GM12891 (cell line): ENCODE measurements at regions not wholly inside any gene's neighbourhood (a gene's known extent, or its start where the extent isn't known, plus 50 kb on each side); places are given as distances from the start of the nearest gene placed in this dataset.
"Not testable (repeated sequence)": the region's sequence is repeated elsewhere in the genome, so short reads cannot be mapped to it uniquely, and the experiment has no call there.

Experiments
- DNase-seq: peaks from one replicate; pipeline ENCODE4 v3.0.0; 2011; ENCODE audit warnings: low spot score; ENCODE audit not compliant: insufficient read length
- FAIRE-seq: peaks from 2 replicates; lab custom pipeline; 2011; peaks lifted over from hg19 to GRCh38; lab: Jason Lieb, UNC
- PAX5 ChIP-seq: IDR thresholded peaks from 2 replicates; pipeline ENCODE4 v1.6.1; 2011; ENCODE audit warnings: low read length, moderate library complexity, mild to moderate bottlenecking; ENCODE audit not compliant: insufficient read depth, severe bottlenecking
- POLR2A ChIP-seq: IDR thresholded peaks from 2 replicates; pipeline ENCODE4 v1.6.1; 2011; ENCODE audit warnings: low read depth, low read length, control low read depth
- POLR2AphosphoS5 ChIP-seq: IDR thresholded peaks from 2 replicates; pipeline ENCODE4 v1.6.1; 2011; ENCODE audit warnings: low read depth, low read length, control low read depth
- POU2F2 ChIP-seq: IDR thresholded peaks from 2 replicates; pipeline ENCODE4 v1.6.1; 2011; ENCODE audit warnings: low read depth, mild to moderate bottlenecking, control low read depth, low read length, moderate library complexity
- SPI1 ChIP-seq: IDR thresholded peaks from 2 replicates; pipeline ENCODE4 v1.6.1; 2011; ENCODE audit warnings: low read depth, low read length, control low read depth
- TAF1 ChIP-seq: IDR thresholded peaks from 2 replicates; pipeline ENCODE4 v1.6.1; 2011; ENCODE audit warnings: low read depth, low read length, control low read depth

DNA sequence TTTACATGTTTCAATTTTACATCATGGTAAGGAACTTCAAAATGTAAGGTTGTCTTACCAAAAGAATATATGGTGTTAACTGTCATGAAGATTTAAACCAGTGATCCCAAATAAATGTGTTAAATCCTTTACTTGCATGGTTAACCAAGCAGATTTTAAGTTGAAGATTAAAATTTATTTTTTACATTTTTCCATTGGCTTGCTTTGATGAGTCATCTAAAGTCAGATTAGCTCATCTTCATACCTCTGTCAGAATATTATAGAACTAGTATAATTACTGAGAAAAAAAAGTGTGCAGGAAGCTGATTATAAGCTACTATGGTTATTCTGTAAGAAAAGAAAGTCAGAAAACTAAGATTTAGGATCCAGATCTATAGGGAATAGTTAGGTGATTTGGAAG, 95.3 kb upstream of the DPH5 start:
- TF ChIP-seq SPI1 (no peak), PAX5 (no peak), TAF1 (no peak)
- FAIRE-seq (no peak), DNase-seq (no peak)

DNA sequence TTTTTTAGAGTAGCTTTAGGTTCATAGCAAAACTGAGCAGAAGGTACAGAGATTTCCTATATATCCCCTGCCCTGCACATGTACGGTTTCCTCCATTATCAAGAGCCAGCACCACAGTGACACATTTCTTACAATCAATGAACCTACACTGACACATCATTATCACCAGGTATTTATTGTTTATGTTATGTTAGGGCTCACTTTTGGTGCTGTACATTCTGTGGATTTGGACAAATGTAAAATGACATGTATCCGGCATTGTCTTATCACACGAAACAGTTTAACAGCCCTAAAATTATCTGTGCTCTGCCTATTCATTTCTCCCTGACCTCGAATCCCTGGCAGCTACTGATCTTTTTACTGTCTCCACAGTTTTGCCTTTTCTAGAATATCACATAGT, 93.7 kb upstream of the DPH5 start:
- DNase-seq (no peak), FAIRE-seq (peak; percentile 51)
- TF ChIP-seq SPI1 = no peak
- TF ChIP-seq POLR2AphosphoS5 = no peak
- no peak for TF ChIP-seq POU2F2
- no peak for TF ChIP-seq TAF1
- TF ChIP-seq POLR2A = no peak
- no peak for TF ChIP-seq PAX5

DNA sequence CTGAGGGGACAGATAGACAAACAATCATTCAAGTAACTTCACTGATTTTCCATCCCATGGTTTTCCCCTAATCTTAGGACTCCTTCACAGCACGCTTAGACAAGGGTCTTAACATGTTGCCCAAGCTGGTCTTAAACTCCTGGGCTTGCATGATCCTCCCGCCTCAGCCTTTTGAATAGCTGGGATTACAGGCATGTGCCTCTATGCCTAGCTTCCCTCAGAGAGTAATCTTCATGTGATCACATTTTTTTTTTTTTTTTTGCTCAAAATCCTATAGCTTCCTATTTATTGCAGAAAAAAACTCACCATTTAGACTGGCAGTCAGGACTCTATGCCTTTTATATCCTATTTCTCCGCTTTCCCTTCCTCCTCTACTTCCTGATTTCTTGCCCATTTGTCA, 90.4 kb upstream of the DPH5 start:
- FAIRE-seq = peak; percentile 43
- TF ChIP-seq SPI1 (no peak), POLR2AphosphoS5 (no peak), PAX5 (no peak), POLR2A (no peak), TAF1 (no peak), POU2F2 (no peak)

DNA sequence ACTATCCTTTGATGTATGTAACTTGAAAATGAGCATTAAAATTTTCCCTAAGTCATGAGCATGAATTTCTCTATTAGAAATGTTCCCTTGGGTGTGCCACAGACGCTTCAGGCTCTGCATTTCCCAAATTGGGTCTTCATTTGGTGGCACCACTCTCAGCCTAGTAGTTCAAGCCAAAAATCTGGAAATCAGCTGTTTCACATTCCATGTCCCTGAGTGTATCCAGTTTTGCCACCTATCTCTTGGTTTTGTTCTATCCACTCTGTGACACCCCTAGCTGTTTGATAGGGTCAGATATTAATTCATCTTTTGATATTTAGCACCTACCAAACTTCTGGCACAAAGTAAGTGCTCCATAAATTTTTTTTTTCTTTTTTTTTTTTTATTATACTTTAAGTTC, 89.5 kb upstream of the DPH5 start:
- TF ChIP-seq POLR2A (no peak), PAX5 (no peak), POU2F2 (no peak), POLR2AphosphoS5 (no peak), SPI1 (no peak), TAF1 (no peak)
- FAIRE-seq = no peak
- DNase-seq = no peak

More for the DNA sequence above, 90.4 kb upstream of the DPH5 start:
- DNase-seq = no peak

DNA sequence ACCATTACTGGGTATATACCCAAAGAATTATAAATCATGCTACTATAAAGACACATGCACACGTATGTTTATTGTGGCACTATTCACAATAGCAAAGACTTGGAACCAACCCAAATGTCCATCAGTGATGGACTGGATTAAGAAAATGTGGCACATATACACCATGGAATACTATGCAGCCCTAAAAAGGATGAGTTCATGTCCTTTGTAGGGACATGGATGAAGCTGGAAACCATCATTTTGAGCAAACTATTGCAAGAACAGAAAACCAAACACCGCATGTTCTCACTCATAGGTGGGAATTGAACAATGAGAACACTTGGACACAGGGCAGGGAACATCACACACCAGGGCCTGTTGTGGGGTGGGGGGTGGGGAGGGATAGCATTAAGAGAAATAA, 88.5 kb upstream of the DPH5 start:
- FAIRE-seq = not testable (repeated sequence)

DNA sequence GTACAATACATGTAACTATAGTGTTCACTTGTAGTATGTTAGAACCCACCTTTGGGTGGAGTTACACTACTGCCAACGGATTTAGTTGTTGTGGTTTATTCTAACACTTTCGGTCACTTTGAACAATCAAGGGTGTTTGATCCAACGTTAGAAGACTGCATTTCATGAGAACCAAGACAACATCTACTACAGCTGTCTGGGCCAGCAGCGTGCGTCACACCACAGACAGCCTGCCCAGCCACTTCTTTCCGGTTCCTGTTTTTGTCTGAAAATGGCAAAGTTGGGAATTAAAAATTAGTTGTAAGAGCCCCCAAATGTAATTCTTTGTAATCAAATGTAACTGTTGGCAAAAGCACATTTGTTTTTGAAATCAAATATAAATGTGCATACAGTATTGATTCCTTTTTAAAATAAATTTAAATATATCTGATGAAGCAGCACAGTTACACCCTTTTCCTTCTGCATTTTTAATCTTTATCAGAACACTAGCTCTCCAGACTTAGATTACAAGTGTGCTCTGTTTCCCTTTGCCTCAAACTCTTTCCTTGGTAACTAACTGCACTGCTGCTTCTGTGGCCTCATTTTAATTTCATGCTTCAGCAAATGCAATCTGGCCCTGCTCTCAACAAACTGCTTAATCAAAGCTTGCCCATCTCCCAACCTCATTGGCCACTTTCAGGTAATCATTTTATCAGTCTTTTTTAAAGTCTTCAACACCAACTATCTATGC, 86.6 kb upstream of the DPH5 start:
- FAIRE-seq (peak; percentile 94), DNase-seq (no peak)
- TF ChIP-seq TAF1 (no peak), SPI1 (peak; percentile 88)

More for the DNA sequence above, 88.5 kb upstream of the DPH5 start:
- DNase-seq = not testable (repeated sequence)

DNA sequence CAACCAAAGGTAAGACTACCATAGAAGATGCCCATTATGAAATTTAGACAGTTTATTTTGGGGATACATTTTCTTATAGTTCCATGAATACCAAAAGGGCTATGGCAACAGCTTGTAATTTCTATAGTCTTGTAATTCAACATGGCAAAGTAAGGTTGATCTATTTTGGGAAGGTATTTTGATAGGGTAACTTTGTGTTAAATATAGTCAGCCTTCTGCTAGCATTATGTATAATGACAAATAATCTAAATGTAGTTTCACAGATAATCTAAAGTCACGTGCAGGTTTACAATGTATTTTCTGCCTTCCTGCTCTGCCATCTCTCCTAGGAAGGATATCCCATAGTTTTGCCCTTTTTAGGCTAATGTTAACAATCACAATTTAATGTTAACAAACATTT, 85.9 kb upstream of the DPH5 start:
- DNase-seq (no peak), FAIRE-seq (no peak)
- no peak for TF ChIP-seq POLR2AphosphoS5
- TF ChIP-seq TAF1 = no peak
- no peak for TF ChIP-seq PAX5
- no peak for TF ChIP-seq POLR2A
- TF ChIP-seq SPI1 = no peak
- no peak for TF ChIP-seq POU2F2

DNA sequence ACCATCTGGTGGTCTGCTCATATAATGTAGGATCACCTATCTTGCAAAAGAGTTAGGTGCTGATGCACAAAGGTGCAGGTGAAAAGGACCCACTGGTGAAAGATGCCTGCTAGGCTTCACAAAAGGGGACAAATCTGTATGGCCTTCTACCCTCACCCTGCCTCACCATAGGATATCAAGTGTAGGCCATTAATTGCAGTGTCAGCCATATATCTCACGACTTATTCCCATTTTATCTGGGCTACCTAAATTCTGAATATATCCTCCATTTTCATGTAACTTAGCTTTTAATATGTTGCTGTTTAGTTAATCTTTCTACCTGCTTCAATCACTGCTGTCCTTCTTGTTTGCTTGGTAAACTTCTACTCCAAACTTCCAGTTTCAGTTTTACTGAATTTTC, 84.2 kb upstream of the DPH5 start:
- no peak for DNase-seq
- FAIRE-seq = no peak
- TF ChIP-seq PAX5 (no peak), TAF1 (no peak), POLR2AphosphoS5 (no peak), SPI1 (no peak), POU2F2 (no peak), POLR2A (no peak)

DNA sequence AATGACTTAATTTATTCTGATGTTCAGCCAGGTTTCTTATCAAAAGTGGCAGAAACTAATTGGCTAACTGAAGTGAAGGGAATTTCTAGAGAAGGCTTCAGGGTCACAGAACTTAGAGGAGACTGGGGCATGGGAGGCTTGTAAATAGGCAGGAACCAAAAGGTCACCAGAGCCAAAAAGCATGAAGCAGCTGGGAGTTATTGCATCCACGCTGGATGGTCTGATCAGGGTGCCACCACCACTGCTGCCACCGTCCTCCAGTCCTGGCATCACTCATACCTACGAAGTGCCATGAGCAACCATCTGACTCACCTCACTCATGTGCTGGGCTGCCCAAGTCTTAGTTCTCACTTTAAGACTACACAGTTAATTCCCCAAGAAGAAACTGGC, 82.5 kb upstream of the DPH5 start:
- no peak for DNase-seq
- no peak for TF ChIP-seq POLR2A
- TF ChIP-seq POU2F2 = no peak
- no peak for TF ChIP-seq PAX5
- TF ChIP-seq TAF1 = no peak
- TF ChIP-seq SPI1 = no peak
- TF ChIP-seq POLR2AphosphoS5 = no peak

DNA sequence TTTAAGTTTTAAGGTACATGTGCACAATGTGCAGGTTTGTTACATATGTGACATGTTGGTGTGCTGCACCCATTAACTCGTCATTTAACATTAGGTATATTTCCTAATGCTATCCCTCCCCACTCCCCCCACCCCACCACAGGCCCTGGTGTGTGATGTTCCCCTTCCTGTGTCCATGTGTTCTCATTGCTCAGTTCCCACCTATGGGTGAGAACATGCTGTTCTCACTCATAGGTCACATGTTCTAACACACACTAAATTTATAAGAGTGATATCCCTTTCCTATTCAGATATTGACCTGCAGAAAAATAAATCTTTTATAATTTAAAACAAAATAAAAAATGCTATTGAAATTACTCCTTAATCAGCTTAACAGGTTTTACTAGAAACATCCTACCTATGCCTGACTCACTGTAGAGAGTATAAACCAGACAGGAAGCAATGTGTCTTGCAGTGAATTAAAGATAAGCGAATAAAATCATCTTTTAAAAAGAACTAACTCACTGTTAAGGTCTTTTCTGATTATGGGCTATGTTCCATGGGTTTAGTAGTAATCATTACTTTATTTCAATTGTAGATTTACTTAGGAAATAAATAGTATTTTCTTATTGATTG, 82.0 kb upstream of the DPH5 start:
- DNase-seq = no peak
- no peak for FAIRE-seq
- TF ChIP-seq TAF1 (no peak), POLR2AphosphoS5 (no peak), POU2F2 (no peak), PAX5 (no peak), SPI1 (no peak), POLR2A (no peak)

More for the DNA sequence above, 82.5 kb upstream of the DPH5 start:
- peak; percentile 41 for FAIRE-seq

DNA sequence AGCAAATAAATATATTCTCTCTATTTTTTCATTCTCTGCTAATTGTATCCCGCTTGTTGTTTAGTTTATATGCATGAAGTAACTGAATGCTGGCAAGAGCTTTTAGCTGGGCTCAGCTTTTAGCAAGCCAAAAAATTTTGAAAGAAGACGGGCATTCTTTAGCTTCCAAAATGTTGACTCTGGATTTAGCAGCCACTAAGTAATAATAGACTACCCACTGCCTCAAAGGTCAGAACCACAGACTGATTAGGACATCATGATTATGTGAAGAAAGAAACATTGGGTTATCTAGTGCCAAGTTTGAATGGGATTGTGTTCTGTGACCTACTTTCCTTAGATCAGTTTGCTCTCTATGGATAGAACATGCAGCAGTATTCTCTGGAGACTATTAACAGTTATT, 80.3 kb upstream of the DPH5 start:
- no peak for DNase-seq
- no peak for FAIRE-seq
- TF ChIP-seq POLR2A (no peak), POLR2AphosphoS5 (no peak), SPI1 (no peak), POU2F2 (no peak), TAF1 (no peak), PAX5 (no peak)
